NCI-H2081 treated with DMSO at 0.1 percent for 48 hours (cell line): ENCODE measurements at regions not wholly inside any gene's neighbourhood (a gene's known extent, or its start where the extent isn't known, plus 50 kb on each side); places are given as distances from the start of the nearest gene placed in this dataset.
"Not testable (repeated sequence)": the region's sequence is repeated elsewhere in the genome, so short reads cannot be mapped to it uniquely, and the experiment has no call there.

Experiments
- DNase-seq: peaks from one replicate; lab custom pipeline; 2025; lab: John Stamatoyannopoulos, UW

- no peak for DNase-seq
Observed at GRCh38 chrX:22800806-22801205, 199.0 kb upstream of the DDX53 start.

GRCh38 chrX:22803353-22803752, 196.4 kb upstream of the DDX53 start:
- no peak for DNase-seq

DNA sequence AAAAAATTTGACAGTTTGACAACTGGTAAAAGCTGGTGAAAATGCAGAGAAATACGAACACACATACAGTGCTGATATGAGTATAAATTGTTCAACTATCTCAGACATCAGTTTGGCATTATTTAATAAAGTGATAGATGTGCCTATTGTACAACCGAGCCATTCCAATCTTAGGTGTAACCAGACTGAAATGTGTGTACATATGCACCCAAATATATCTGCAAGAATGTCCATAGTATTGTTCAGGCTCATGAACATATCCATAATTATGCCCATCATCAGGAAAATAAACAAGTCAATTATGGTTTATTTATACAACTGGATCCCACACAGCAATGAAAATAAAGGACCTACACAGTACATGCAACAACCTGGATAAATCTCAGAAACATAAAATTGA, 188.9 kb upstream of the DDX53 start:
- DNase-seq, result no peak

DNA sequence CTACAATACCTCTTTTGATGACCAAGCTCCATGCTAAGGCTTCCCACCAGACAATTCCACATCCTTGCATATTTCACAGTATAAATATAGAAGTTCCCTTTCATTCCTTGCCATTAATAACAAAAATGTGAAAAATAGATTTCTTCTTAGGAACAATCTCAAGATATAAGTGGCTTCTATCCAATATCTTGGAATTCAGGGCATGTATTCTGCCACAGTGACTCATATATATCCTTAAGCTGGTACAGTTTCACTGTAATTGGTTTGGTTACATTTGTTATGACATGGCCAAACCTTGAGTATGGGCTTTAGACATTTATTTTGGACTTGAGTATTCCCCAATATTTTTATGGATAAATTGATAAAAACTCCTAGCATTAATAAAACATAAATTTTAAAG, 181.7 kb upstream of the DDX53 start:
- no peak for DNase-seq

DNA sequence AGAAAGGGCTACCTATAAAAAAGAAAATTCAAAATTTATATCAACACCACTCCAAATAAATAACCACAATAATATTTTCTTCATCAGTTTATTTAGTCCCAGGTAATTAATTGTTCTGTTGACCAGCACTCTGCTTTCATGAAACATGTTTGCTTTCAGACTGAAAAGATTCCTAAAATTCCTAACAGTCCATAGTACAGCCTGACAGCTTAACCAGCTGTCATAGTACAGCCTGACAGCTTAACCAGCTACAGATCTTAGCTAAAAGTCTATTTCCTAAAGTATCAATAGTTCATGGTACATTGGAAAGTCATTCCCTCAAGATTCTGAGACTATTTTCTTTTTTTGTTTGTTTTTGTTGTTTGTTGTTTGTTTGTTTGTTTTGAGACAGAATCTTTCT, 144.1 kb upstream of the DDX53 start:
- DNase-seq, result no peak

- no peak for DNase-seq
Observed at GRCh38 chrX:22859642-22860041, 140.1 kb upstream of the DDX53 start.

GRCh38 chrX:22866801-22867200, 133.0 kb upstream of the DDX53 start:
- not testable (repeated sequence) for DNase-seq

DNA sequence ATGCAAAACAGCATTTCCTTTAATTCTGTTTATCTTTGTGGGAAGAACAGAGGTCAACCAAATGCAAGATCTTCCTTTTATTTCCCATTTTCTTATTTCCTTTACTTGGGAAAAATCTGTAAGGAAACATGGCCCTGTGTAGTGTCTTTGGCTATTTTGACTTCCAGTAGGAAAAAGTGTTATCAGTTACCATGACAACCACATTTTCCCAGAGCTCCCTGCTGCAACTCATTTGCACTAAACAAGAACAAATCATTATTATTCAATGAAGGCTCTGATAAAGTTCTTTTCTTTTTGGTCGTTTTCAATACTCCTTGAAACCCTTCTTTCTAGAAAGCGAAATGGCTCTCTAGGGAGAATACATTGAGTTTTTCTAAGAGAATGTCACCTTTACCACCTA, 117.2 kb upstream of the DDX53 start:
- no peak for DNase-seq

GRCh38 chrX:22889819-22890218, 109.9 kb upstream of the DDX53 start:
- DNase-seq, result no peak

DNA sequence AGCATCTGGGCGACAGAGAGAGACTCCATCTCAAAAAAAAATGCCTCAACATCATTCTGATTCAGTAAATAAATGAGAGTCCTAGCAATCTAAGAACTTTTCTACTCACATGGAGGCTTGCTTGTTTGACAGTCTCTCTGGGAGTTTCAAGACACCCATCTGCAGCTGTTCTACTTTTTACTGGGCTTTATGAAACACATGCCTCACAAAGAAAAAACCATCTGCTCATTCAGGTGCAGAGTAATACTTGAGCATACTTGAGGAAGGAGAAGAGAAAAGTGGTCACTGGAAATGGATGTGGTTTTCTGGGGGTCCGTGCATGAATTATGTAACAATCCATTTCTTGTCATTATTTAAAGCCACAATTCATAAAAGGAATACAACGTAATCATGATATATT, 87.1 kb upstream of the DDX53 start:
- DNase-seq, result no peak

DNA sequence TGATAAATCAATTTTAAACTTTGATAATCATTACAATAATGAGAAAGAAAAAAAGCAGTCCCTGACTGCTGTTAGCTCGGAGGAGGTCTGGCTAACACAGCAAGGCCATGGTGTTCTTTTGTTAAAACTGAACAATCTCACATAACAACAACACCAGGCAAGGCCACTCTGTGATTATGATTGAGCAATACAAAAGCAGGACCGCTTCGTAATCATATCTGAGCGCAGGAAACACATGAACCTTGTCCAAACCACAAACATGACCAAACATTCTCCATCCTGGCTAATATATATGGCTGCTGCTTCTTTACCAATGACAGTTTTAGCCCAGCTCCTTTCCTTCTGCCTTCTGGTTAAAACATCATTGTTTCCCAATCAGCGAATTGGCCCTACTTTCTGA, 76.8 kb upstream of the DDX53 start:
- no peak for DNase-seq

GRCh38 chrX:22934640-22935039, 65.1 kb upstream of the DDX53 start:
- DNase-seq, result no peak

DNA sequence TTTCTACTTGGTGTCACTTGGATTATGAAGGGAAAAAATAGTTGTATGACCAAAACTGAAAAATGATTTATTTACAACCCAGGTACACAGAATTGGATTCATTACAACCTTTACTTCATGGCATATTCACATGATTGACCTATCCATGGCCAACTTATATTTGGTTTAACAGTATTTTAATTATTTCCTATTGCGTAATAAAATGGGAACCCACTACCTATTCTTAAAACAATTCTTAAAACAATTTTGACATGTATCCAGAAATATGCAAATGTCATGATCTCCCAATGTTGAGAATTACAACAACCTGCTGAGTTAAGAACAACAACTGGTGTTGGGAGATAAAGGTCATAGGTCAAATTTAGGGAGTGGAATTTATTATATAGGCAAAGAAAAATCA, 54.8 kb upstream of the DDX53 start:
- no peak for DNase-seq
